ENCODE measurements at regions not wholly inside any gene's neighbourhood (a gene's known extent, or its start where the extent isn't known, plus 50 kb on each side); places are given as distances from the start of the nearest gene placed in this dataset.

DNA sequence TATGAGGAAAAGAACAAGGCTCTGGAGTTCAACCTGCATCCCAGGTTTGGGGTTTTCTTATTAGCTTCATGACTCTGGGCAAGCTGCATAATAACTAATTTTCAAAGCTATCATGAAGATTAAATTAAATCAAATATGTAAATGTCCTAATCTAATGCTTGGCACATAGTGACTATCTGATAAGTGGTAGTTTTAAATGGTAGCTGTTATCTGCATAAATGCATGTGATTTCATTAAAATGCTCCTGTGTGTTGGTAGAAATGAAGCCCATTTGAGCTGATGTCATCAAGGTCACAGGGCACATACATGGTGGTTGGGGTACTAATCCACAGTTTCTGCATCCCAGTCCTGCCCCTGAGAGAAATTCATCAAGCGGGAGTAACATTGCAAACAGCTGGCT, 428.8 kb downstream of the LRATD1 start:
- Histone ChIP-seq H3K27me3 (no peaks in the 10 kb centered on the region), H3K36me3 (no peaks in the 10 kb centered on the region), H3K9me3 (no peaks in the 10 kb centered on the region), H3K27ac (no peak overlapping the region), H3K4me3 (ENCODE audit: low read depth in 1 of 2, low read length in 1 of 2) (no peak overlapping the region), H3K4me1 (ENCODE audit: control insufficient read depth in 1 of 2, insufficient read depth in 1 of 2, low read depth in 1 of 2, low read length in 1 of 2) (no peaks in the 10 kb centered on the region)
- no peak for TF ChIP-seq CTCF (IDR thresholded peaks at IDR 0.05)

DNA sequence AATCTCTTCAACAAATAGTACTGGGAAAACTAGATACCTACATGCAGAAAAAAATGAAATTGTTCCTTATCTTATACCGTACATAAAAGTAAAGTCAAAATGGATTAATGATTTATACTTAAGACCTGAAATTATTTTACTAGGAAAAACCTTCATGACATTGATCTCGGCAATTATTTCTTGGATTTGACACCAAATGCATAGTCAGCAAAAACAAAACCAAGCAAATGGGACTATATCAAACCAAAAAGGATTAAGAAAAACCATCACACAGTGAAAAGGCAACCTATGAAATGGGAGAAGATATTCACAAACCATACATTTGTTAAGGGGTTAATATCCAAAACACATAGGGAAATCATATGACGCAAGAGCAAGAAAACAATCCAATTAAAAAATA, 433.6 kb downstream of the LRATD1 start:
- H3K27ac ChIP-seq, result no peak overlapping the region
- H3K4me1 ChIP-seq (ENCODE audit: control insufficient read depth in 1 of 2, insufficient read depth in 1 of 2, low read depth in 1 of 2, low read length in 1 of 2), result no peaks in the 10 kb centered on the region
- no peaks in the 10 kb centered on the region for H3K9me3 ChIP-seq
- TF ChIP-seq CTCF (IDR thresholded peaks at IDR 0.05), result no peak
- no peak overlapping the region for H3K4me3 ChIP-seq (ENCODE audit: low read depth in 1 of 2, low read length in 1 of 2)
- H3K27me3 ChIP-seq, result no peaks in the 10 kb centered on the region
- H3K36me3 ChIP-seq, result no peaks in the 10 kb centered on the region

DNA sequence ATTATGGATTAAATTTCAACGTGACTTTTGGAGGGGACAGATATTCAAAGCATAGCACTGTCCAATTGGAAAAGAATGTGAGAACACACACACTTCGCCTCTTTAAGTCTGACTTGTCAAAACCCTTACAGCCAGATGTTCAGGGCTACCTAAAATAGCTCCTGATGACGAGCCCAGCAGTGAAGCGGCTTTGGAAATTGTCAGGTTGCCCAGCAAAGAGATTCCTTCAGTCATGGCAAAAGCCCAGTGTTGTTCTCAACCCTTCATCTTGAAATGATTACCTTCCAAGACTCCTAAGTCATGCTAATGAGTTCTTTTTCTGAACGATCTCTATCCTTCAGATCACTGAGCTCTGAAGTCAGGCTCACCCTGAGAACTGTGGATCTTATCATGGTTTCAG, 436.6 kb downstream of the LRATD1 start:
- no peak for TF ChIP-seq CTCF (IDR thresholded peaks at IDR 0.05)
- H3K27ac ChIP-seq, result no peak overlapping the region
- no peaks in the 10 kb centered on the region for H3K27me3 ChIP-seq
- H3K4me1 ChIP-seq (ENCODE audit: control insufficient read depth in 1 of 2, insufficient read depth in 1 of 2, low read depth in 1 of 2, low read length in 1 of 2), result no peaks in the 10 kb centered on the region
- no peaks in the 10 kb centered on the region for H3K36me3 ChIP-seq
- no peak overlapping the region for H3K4me3 ChIP-seq (ENCODE audit: low read depth in 1 of 2, low read length in 1 of 2)
- no peaks in the 10 kb centered on the region for H3K9me3 ChIP-seq

DNA sequence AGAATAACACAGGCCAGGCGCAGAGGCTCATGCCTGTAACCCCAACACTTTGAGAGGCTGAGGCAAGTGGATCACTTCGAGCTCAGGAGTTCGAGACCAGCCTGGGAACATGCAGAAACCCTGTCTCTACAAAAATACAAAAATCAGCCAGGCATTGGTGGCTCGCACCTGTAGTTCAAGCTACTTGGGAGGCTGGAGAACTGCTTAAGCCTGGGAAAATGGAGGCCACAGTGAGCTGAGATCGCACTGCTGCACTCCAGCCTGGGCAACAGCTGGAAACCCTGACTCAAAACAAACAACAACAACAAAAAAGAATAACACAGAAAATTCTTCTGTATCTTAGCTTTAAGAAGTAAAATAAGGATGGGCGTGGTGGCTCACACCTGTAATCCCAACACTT, 440.3 kb downstream of the LRATD1 start:
- H3K4me3 ChIP-seq (ENCODE audit: low read depth in 1 of 2, low read length in 1 of 2), result no peak overlapping the region
- H3K36me3 ChIP-seq, result no peaks in the 10 kb centered on the region
- no peaks in the 10 kb centered on the region for H3K4me1 ChIP-seq (ENCODE audit: control insufficient read depth in 1 of 2, insufficient read depth in 1 of 2, low read depth in 1 of 2, low read length in 1 of 2)
- no peaks in the 10 kb centered on the region for H3K27me3 ChIP-seq
- H3K27ac ChIP-seq, result no peak overlapping the region
- H3K9me3 ChIP-seq, result no peaks in the 10 kb centered on the region
- no peak for TF ChIP-seq CTCF (IDR thresholded peaks at IDR 0.05)

DNA sequence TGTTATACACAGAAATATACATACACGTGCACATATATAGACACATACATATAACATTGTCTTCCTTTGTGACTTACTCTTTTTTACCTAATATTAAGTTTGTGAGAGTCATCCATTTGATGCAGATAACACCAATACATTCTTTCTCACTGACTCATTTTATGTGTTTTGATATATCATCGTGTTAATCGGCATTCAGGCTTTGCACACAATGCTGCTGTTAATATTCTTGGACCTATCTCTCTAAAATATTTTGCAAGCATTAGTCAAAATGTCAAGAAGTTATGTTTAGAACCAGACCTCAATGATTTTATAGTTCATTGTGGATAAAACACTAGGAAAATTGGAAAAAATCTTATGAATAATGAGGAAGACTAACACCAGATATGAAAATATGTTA, 441.1 kb downstream of the LRATD1 start:
- H3K27me3 ChIP-seq, result no peaks in the 10 kb centered on the region
- H3K4me1 ChIP-seq (ENCODE audit: control insufficient read depth in 1 of 2, insufficient read depth in 1 of 2, low read depth in 1 of 2, low read length in 1 of 2), result no peaks in the 10 kb centered on the region
- no peaks in the 10 kb centered on the region for H3K9me3 ChIP-seq
- no peak overlapping the region for H3K27ac ChIP-seq
- no peaks in the 10 kb centered on the region for H3K36me3 ChIP-seq
- no peak for TF ChIP-seq CTCF (IDR thresholded peaks at IDR 0.05)
- no peak overlapping the region for H3K4me3 ChIP-seq (ENCODE audit: low read depth in 1 of 2, low read length in 1 of 2)

- H3K27ac ChIP-seq, result no peak overlapping the region
- H3K9me3 ChIP-seq, result no peaks in the 10 kb centered on the region
- no peak overlapping the region for H3K4me3 ChIP-seq (ENCODE audit: low read depth in 1 of 2, low read length in 1 of 2)
- H3K36me3 ChIP-seq, result no peaks in the 10 kb centered on the region
- H3K27me3 ChIP-seq, result no peaks in the 10 kb centered on the region
- no peak for TF ChIP-seq CTCF (IDR thresholded peaks at IDR 0.05)
- no peaks in the 10 kb centered on the region for H3K4me1 ChIP-seq (ENCODE audit: control insufficient read depth in 1 of 2, insufficient read depth in 1 of 2, low read depth in 1 of 2, low read length in 1 of 2)
Observed at GRCh38 chr2:15074319-15074718, 441.8 kb downstream of the LRATD1 start.
